HUES6 (cell line): ENCODE measurements at regions not wholly inside any gene's neighbourhood (a gene's known extent, or its start where the extent isn't known, plus 50 kb on each side); places are given as distances from the start of the nearest gene placed in this dataset.

ENCODE experiments used
- H3K27ac ChIP-seq: 2 replicates; pipeline ENCODE4 v1.7.0; 2013; ENCODE audit warnings: low read depth, mild to moderate bottlenecking, low read length, inconsistent platforms
- H3K27me3 ChIP-seq: 2 replicates; pipeline ENCODE4 v1.6.1; 2013; ENCODE audit warnings: low read length; ENCODE audit not compliant: control insufficient read depth, insufficient read depth
- H3K36me3 ChIP-seq: 2 replicates; pipeline ENCODE4 v1.6.1; 2013; ENCODE audit warnings: low read length; ENCODE audit not compliant: control insufficient read depth, insufficient read depth
- H3K4me1 ChIP-seq: 2 replicates; pipeline ENCODE4 v1.6.1; 2013; ENCODE audit warnings: low read length; ENCODE audit not compliant: control insufficient read depth, insufficient read depth
- H3K4me3 ChIP-seq: 2 replicates; pipeline ENCODE4 v1.5.1; 2013; ENCODE audit warnings: low read depth, low read length
- H3K9ac ChIP-seq: one replicate; pipeline ENCODE4 v1.6.1; 2013; ENCODE audit warnings: mild to moderate bottlenecking, low read length
- H3K9me3 ChIP-seq: 2 replicates; pipeline ENCODE4 v1.6.1; 2013; ENCODE audit warnings: low read depth, low read length; ENCODE audit not compliant: control insufficient read depth, insufficient read depth

GRCh38 chr4:29521281-29521680, 1198.9 kb upstream of the PCDH7 start:
- Histone ChIP-seq H3K36me3 (no peaks in the 10 kb centered on the region), H3K27me3 (no peaks in the 10 kb centered on the region), H3K4me1 (no peaks in the 10 kb centered on the region), H3K9ac (no peak overlapping the region), H3K4me3 (no peak overlapping the region), H3K27ac (no peak overlapping the region), H3K9me3 (peaks cover 3% of the 10 kb centered on the region; the same call in 1 of the 2 replicates)

- Histone ChIP-seq H3K4me1 (no peaks in the 10 kb centered on the region), H3K9ac (no peak overlapping the region), H3K36me3 (no peaks in the 10 kb centered on the region), H3K27me3 (no peaks in the 10 kb centered on the region), H3K27ac (no peak overlapping the region), H3K4me3 (no peak overlapping the region), H3K9me3 (peaks cover 1% of the 10 kb centered on the region)
Observed at GRCh38 chr4:29536745-29537144, 1183.4 kb upstream of the PCDH7 start.

GRCh38 chr4:29538889-29539646, 1181.1 kb upstream of the PCDH7 start:
- H3K27ac ChIP-seq = no peak overlapping the region
- no peaks in the 10 kb centered on the region for H3K27me3 ChIP-seq
- H3K4me3 ChIP-seq = no peak overlapping the region
- H3K36me3 ChIP-seq = no peaks in the 10 kb centered on the region
- no peaks in the 10 kb centered on the region for H3K4me1 ChIP-seq
- H3K9ac ChIP-seq = no peak overlapping the region
- H3K9me3 ChIP-seq = peaks cover 10% of the 10 kb centered on the region

- no peak overlapping the region for H3K9ac ChIP-seq
- H3K27ac ChIP-seq = no peak overlapping the region
Observed at GRCh38 chr4:29540439-29541102, 1179.6 kb upstream of the PCDH7 start.

GRCh38 chr4:29541757-29542156, 1178.4 kb upstream of the PCDH7 start:
- no peaks in the 10 kb centered on the region for H3K36me3 ChIP-seq
- H3K9me3 ChIP-seq = peaks cover 10% of the 10 kb centered on the region
- H3K9ac ChIP-seq = no peak overlapping the region
- no peak overlapping the region for H3K4me3 ChIP-seq
- no peak overlapping the region for H3K27ac ChIP-seq
- no peaks in the 10 kb centered on the region for H3K4me1 ChIP-seq
- H3K27me3 ChIP-seq = no peaks in the 10 kb centered on the region

More at GRCh38 chr4:29540439-29541102, 1179.6 kb upstream of the PCDH7 start:
- H3K4me3 ChIP-seq = no peak overlapping the region
- H3K36me3 ChIP-seq = no peaks in the 10 kb centered on the region
- H3K4me1 ChIP-seq = no peaks in the 10 kb centered on the region
- peaks cover 10% of the 10 kb centered on the region for H3K9me3 ChIP-seq
- H3K27me3 ChIP-seq = no peaks in the 10 kb centered on the region

GRCh38 chr4:29549342-29549741, 1170.8 kb upstream of the PCDH7 start:
- H3K9me3 ChIP-seq = no peaks in the 10 kb centered on the region
- H3K27ac ChIP-seq = no peak overlapping the region
- no peak overlapping the region for H3K9ac ChIP-seq
- no peaks in the 10 kb centered on the region for H3K36me3 ChIP-seq
- no peaks in the 10 kb centered on the region for H3K27me3 ChIP-seq
- H3K4me1 ChIP-seq = no peaks in the 10 kb centered on the region
- no peak overlapping the region for H3K4me3 ChIP-seq

GRCh38 chr4:29551821-29552220, 1168.3 kb upstream of the PCDH7 start:
- H3K36me3 ChIP-seq = no peaks in the 10 kb centered on the region
- H3K9ac ChIP-seq = no peak overlapping the region
- no peaks in the 10 kb centered on the region for H3K9me3 ChIP-seq
- H3K27ac ChIP-seq = no peak overlapping the region
- no peaks in the 10 kb centered on the region for H3K27me3 ChIP-seq
- no peaks in the 10 kb centered on the region for H3K4me1 ChIP-seq
- H3K4me3 ChIP-seq = no peak overlapping the region

GRCh38 chr4:29553846-29554245, 1166.3 kb upstream of the PCDH7 start:
- Histone ChIP-seq H3K4me3 (no peak overlapping the region), H3K4me1 (no peaks in the 10 kb centered on the region), H3K36me3 (no peaks in the 10 kb centered on the region), H3K9me3 (no peaks in the 10 kb centered on the region), H3K27ac (no peak overlapping the region), H3K9ac (no peak overlapping the region), H3K27me3 (no peaks in the 10 kb centered on the region)

GRCh38 chr4:29558789-29559188, 1161.4 kb upstream of the PCDH7 start:
- Histone ChIP-seq H3K4me3 (no peak overlapping the region), H3K9me3 (no peaks in the 10 kb centered on the region)

GRCh38 chr4:29559286-29559685, 1160.9 kb upstream of the PCDH7 start:
- H3K36me3 ChIP-seq = no peaks in the 10 kb centered on the region
- H3K4me1 ChIP-seq = no peaks in the 10 kb centered on the region
- no peak overlapping the region for H3K4me3 ChIP-seq
- H3K9me3 ChIP-seq = no peaks in the 10 kb centered on the region
- H3K9ac ChIP-seq = no peak overlapping the region
- no peaks in the 10 kb centered on the region for H3K27me3 ChIP-seq
- no peak overlapping the region for H3K27ac ChIP-seq

More at GRCh38 chr4:29558789-29559188, 1161.4 kb upstream of the PCDH7 start:
- Histone ChIP-seq H3K4me1 (no peaks in the 10 kb centered on the region), H3K36me3 (no peaks in the 10 kb centered on the region), H3K9ac (no peak overlapping the region), H3K27me3 (no peaks in the 10 kb centered on the region), H3K27ac (no peak overlapping the region)

GRCh38 chr4:29560452-29560851, 1159.7 kb upstream of the PCDH7 start:
- no peak overlapping the region for H3K4me3 ChIP-seq
- no peak overlapping the region for H3K9ac ChIP-seq
- H3K4me1 ChIP-seq = no peaks in the 10 kb centered on the region
- no peaks in the 10 kb centered on the region for H3K9me3 ChIP-seq
- H3K36me3 ChIP-seq = no peaks in the 10 kb centered on the region
- H3K27me3 ChIP-seq = no peaks in the 10 kb centered on the region
- no peak overlapping the region for H3K27ac ChIP-seq
